ENCODE measurements at regions not wholly inside any gene's neighbourhood (a gene's known extent, or its start where the extent isn't known, plus 50 kb on each side); places are given as distances from the start of the nearest gene placed in this dataset.

- Histone ChIP-seq H3K36me3 (no peaks in the 10 kb centered on the region), H3K9me3 (peaks cover 0 to 10% (median 2%) of the 10 kb centered on the region in 3 donors), H3K27me3 (peaks cover 0 to 28% of the 10 kb centered on the region in 2 donors), H3K27ac (no peak overlapping the region), H3K4me1 (no peaks in the 10 kb centered on the region), H3K4me3 (no peak overlapping the region)
- intact Hi-C loops (cut with DNase I; ENCODE audit: low total_unique reads) = no loop called here
- TF ChIP-seq, protein P1, sequence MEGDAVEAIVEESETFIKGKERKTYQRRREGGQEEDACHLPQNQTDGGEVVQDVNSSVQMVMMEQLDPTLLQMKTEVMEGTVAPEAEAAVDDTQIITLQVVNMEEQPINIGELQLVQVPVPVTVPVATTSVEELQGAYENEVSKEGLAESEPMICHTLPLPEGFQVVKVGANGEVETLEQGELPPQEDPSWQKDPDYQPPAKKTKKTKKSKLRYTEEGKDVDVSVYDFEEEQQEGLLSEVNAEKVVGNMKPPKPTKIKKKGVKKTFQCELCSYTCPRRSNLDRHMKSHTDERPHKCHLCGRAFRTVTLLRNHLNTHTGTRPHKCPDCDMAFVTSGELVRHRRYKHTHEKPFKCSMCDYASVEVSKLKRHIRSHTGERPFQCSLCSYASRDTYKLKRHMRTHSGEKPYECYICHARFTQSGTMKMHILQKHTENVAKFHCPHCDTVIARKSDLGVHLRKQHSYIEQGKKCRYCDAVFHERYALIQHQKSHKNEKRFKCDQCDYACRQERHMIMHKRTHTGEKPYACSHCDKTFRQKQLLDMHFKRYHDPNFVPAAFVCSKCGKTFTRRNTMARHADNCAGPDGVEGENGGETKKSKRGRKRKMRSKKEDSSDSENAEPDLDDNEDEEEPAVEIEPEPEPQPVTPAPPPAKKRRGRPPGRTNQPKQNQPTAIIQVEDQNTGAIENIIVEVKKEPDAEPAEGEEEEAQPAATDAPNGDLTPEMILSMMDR (IDR thresholded peaks at IDR 0.05) = no peak
- DNase-seq = no peak
Observed at GRCh38 chr1:29626066-29626465, 389.7 kb downstream of the PTPRU start.

GRCh38 chr1:29625084-29625420, 388.7 kb downstream of the PTPRU start:
- Histone ChIP-seq H3K36me3 (no peaks in the 10 kb centered on the region), H3K27ac (no peak overlapping the region), H3K9me3 (peaks cover 0 to 10% (median 2%) of the 10 kb centered on the region in 3 donors), H3K4me3 (no peak overlapping the region), H3K4me1 (no peaks in the 10 kb centered on the region), H3K27me3 (peaks cover 0 to 31% of the 10 kb centered on the region in 2 donors)
- intact Hi-C loops (cut with DNase I; ENCODE audit: low total_unique reads) = no loop called here
- TF ChIP-seq, protein P1 (IDR thresholded peaks at IDR 0.05) = no peak
- DNase-seq = no peak

DNA sequence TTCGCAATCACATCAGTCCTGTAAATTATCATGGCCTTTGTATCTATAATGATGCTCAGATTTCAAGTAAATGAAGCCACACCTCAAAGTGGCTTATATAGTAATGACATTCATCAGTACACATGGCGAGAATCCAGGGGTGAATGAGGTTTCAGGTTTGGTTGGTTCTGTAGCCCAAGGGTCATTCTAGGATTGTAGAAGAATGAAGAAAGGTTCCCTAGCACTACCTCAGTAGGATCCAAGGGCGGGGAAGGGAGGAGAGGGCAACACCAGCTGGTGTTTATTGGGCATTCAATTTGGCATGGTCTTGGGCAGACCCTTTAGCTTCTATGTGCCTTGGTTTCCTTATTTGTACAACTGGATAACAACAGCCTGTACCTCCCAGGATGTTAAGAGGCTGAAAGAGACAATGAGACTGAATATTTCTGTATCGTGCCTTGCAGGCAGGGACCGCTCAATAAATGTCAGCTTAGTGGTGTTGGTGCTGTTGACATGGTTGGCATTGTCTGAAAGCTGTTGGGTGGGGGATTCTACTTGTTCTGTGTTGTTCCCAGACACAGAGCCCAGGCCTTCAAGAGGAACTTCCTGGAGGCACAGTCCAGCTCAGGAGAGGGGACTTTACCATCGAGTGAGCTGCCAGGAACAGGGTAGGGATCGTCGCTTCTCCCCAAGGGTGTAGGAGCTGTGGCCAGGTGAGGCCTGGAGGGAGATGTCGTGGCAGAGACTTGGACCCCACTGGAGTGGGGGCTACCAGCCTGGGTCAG, 388.2 kb downstream of the PTPRU start:
- Histone ChIP-seq H3K27ac (no peak overlapping the region), H3K36me3 (no peaks in the 10 kb centered on the region), H3K4me3 (no peak overlapping the region), H3K27me3 (peaks cover 0 to 31% of the 10 kb centered on the region in 2 donors), H3K4me1 (no peaks in the 10 kb centered on the region), H3K9me3 (peaks cover 0 to 10% (median 2%) of the 10 kb centered on the region in 3 donors)
- intact Hi-C loops (cut with DNase I; ENCODE audit: low total_unique reads) = no loop called here
- DNase-seq = no peak
- TF ChIP-seq, protein P1 (IDR thresholded peaks at IDR 0.05) = no peak

- intact Hi-C loops (cut with DNase I; ENCODE audit: low total_unique reads) = no loop called here
- Histone ChIP-seq H3K27ac (no peak overlapping the region), H3K27me3 (peaks cover 0 to 31% of the 10 kb centered on the region in 2 donors), H3K4me1 (no peaks in the 10 kb centered on the region), H3K4me3 (no peak overlapping the region), H3K9me3 (peaks cover 0 to 10% (median 2%) of the 10 kb centered on the region in 3 donors), H3K36me3 (no peaks in the 10 kb centered on the region)
- DNase-seq = no peak
- TF ChIP-seq, protein P1 (IDR thresholded peaks at IDR 0.05) = no peak
Observed at GRCh38 chr1:29623501-29623900, 387.2 kb downstream of the PTPRU start.

DNA sequence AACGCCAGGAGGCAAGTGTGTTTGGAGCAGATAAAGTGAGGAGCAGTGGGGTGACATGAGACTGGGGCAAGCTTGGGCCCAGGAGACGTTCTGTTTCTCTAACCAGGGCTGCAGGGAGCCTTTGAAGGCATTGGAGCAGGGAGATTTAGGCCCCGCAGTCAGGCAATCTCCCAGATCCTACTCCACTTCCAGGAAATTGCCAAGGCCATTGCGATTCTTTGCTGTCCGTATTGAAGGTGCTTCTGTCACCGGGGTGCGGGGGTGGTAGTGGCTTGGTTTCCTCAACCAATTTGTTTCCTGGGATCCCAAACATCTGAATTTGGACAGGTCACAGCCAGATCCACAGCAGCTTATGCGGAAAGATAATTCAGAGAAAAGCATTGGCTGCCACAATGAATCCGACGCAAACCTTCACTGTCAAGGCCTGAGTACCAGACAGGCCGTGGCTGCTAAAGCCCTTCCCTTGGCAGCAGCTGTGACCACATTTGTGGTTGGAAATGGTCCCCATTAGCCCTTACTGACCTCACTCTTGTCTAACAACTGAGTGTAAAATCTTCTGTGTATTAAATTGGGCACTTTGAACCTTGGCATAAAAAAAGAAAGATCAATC, 385.6 kb downstream of the PTPRU start:
- H3K4me3 ChIP-seq = no peak overlapping the region
- no peak for DNase-seq
- H3K27ac ChIP-seq = no peak overlapping the region
- H3K27me3 ChIP-seq = peaks cover 0 to 31% of the 10 kb centered on the region in 2 donors
- H3K9me3 ChIP-seq = no peaks in the 10 kb centered on the region
- TF ChIP-seq, protein P1 (IDR thresholded peaks at IDR 0.05) = no peak
- H3K36me3 ChIP-seq = no peaks in the 10 kb centered on the region
- no peaks in the 10 kb centered on the region for H3K4me1 ChIP-seq
- intact Hi-C loops (cut with DNase I; ENCODE audit: low total_unique reads) = no loop called here

All from tibial artery (tissue), 4 donors.